Adipocyte (in vitro differentiated cells): ENCODE measurements at regions not wholly inside any gene's neighbourhood (a gene's known extent, or its start where the extent isn't known, plus 50 kb on each side); places are given as distances from the start of the nearest gene placed in this dataset.

Experiments
- DNase-seq: peaks from one replicate; pipeline ENCODE4 v3.0.0-alpha.2; 2015; ENCODE audit warnings: low read depth
- H3K27me3 ChIP-seq: replicated peaks from 2 replicates; pipeline ENCODE4 v1.7.0; 2013; ENCODE audit warnings: mild to moderate bottlenecking, low read length, moderate library complexity; ENCODE audit not compliant: control insufficient read depth, insufficient read depth
- H3K36me3 ChIP-seq: 2 replicates; pipeline ENCODE4 v1.7.0; 2013; ENCODE audit warnings: low read length, mild to moderate bottlenecking, moderate library complexity; ENCODE audit not compliant: control insufficient read depth, insufficient read depth, severe bottlenecking
- H3K4me1 ChIP-seq: 2 replicates; pipeline ENCODE4 v1.7.0; 2013; ENCODE audit warnings: mild to moderate bottlenecking, low read length, moderate library complexity; ENCODE audit not compliant: control insufficient read depth, insufficient read depth
- H3K4me3 ChIP-seq: 2 replicates; pipeline ENCODE4 v1.7.0; 2013; ENCODE audit warnings: mild to moderate bottlenecking, low read length, moderate library complexity
- H3K9ac ChIP-seq: 2 replicates; pipeline ENCODE4 v1.7.0; 2013; ENCODE audit warnings: mild to moderate bottlenecking, low read length, moderate library complexity
- H3K9me3 ChIP-seq: 2 replicates; pipeline ENCODE4 v1.7.0; 2013; ENCODE audit warnings: mild to moderate bottlenecking, low read length, moderate library complexity; ENCODE audit not compliant: control insufficient read depth

DNA sequence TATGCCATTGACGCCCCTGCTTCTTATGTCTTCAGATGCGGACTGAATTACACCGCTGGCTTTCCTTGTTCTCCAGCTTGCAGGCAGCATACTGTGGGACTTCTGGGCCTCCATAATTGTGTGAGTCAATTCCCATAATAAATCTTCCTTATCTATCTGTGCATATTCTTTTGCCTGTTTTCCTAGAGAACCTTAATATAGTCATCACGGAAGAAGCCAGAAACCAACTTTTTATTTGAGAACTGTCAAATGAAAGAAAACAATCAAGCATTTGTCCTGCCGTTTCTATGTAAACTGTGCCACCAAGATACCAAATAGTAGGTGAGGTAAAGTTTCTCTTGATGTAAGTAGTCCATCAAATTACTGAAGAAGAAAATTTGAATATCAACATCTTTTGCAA, 51.8 kb upstream of the B3GALNT1 start:
- no peaks in the 10 kb centered on the region for H3K9me3 ChIP-seq
- no peak overlapping the region for H3K9ac ChIP-seq
- H3K4me1 ChIP-seq, result no peaks in the 10 kb centered on the region
- no peaks in the 10 kb centered on the region for H3K36me3 ChIP-seq
- no peak for DNase-seq
- H3K4me3 ChIP-seq, result no peak overlapping the region
- H3K27me3 ChIP-seq, result no peaks in the 10 kb centered on the region

DNA sequence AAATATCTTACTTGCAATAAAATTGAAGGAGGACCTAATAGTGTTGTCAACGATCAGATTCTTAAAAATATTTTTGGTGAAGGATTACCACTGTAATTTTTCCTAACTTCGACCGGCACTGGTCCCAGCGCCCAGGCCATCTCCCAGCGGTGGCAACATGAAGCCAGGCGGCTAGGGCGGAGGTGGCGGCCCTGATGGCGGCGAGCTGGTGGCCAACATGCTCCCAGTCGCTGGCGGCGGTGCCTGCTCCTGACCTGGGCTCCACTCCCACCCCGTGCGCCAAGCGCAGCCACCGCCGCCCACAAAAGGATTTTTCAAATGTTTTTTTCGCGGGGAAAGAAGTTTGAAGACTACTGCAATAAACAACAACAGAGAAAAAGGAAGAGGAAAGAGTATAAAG, 56.5 kb upstream of the B3GALNT1 start:
- Histone ChIP-seq H3K27me3 (no peaks in the 10 kb centered on the region), H3K9ac (no peak overlapping the region), H3K4me1 (no peaks in the 10 kb centered on the region), H3K4me3 (no peak overlapping the region), H3K36me3 (no peaks in the 10 kb centered on the region), H3K9me3 (peaks cover 23% of the 10 kb centered on the region)
- DNase-seq, result no peak

DNA sequence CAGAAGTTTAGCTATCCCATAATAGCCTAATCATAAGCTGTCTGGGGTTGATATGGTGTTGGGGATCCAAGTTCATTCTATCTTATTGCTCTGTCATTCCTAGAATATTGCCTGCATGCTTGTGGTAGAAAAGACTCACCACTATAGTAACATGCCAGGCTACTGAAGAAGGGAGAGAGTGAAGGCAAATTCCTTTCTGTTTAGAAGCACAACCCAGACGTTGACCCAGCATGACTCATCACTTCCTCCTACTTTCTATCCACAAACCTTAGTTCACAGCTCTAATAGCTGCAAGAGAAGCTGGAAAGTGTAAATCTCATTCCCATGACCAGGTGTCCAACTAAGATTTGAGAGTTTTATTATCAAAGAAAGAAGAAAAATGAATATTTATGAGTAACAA, 57.8 kb upstream of the NMD3 start:
- Histone ChIP-seq H3K36me3 (no peaks in the 10 kb centered on the region), H3K9ac (no peak overlapping the region), H3K27me3 (no peaks in the 10 kb centered on the region), H3K4me1 (no peaks in the 10 kb centered on the region), H3K9me3 (peaks cover 23% of the 10 kb centered on the region), H3K4me3 (no peak overlapping the region)
- DNase-seq, result peak; percentile 74

DNA sequence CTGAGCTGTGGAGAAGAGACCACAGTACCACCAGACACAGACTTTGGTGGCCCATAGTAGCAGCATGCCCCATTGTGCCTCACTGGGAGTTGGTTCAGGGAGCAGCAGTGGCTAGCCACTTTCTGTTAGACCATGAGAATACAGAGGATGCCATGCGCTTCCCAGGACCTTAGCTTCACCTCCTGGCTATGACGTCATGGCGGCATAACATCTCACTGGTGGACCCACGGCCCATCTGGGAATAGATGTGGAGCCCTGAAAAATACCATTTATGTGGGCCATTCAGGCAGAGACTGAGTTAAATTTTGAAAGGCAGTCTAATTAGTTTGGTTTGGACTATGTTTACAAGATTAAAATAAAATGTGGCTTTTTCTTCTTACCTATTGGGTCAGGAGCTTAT, 55.1 kb upstream of the NMD3 start:
- no peak for DNase-seq
- no peaks in the 10 kb centered on the region for H3K36me3 ChIP-seq
- peaks cover 5% of the 10 kb centered on the region for H3K4me1 ChIP-seq
- no peak overlapping the region for H3K4me3 ChIP-seq
- H3K27me3 ChIP-seq, result no peaks in the 10 kb centered on the region
- H3K9ac ChIP-seq, result no peak overlapping the region
- peaks cover 23% of the 10 kb centered on the region for H3K9me3 ChIP-seq

DNA sequence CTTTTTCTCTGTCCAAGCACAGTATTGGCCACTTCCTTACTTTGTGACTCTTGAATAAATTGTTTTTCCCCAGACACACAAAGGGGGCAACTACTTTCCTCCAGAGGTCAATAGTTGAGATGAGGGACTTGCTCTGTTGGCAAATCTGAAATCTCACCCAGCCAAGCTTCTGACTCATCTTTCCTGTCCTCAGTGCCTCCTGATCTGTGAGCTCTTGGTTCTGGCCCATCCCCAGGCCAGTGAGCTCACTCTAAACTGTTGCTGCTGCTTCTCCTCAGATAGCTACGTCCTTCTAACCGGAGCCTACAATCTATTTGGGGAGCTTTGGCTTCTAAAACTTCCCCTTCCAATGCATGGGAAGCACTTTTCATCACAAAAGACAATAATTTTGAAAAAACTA, 50.0 kb upstream of the NMD3 start:
- H3K27me3 ChIP-seq, result no peaks in the 10 kb centered on the region
- no peaks in the 10 kb centered on the region for H3K36me3 ChIP-seq
- H3K9me3 ChIP-seq, result peaks cover 5% of the 10 kb centered on the region
- no peak overlapping the region for H3K9ac ChIP-seq
- H3K4me3 ChIP-seq, result no peak overlapping the region
- peaks cover 9% of the 10 kb centered on the region for H3K4me1 ChIP-seq
- DNase-seq, result peak; percentile 76
